ENCODE measurements at regions not wholly inside any gene's neighbourhood (a gene's known extent, or its start where the extent isn't known, plus 50 kb on each side); places are given as distances from the start of the nearest gene placed in this dataset.

GRCh38 chr1:83114136-83114834, 884.6 kb downstream of the TTLL7 start:
- no peak for ATAC-seq
- TF ChIP-seq POLR2A (IDR thresholded peaks at IDR 0.05), result no peak
- no peak for TF ChIP-seq CTCF (IDR thresholded peaks at IDR 0.05)

GRCh38 chr1:83113652-83114051, 885.3 kb downstream of the TTLL7 start:
- H3K4me3 ChIP-seq, result no peak overlapping the region
- H3K27ac ChIP-seq, result no peak overlapping the region
- no peaks in the 10 kb centered on the region for H3K27me3 ChIP-seq
- DNase-seq, result no peak
- intact Hi-C loops (cut with DNase I), result no loop called here
- no peaks in the 10 kb centered on the region for H3K4me1 ChIP-seq
- H3K9me3 ChIP-seq, result no peaks in the 10 kb centered on the region
- ATAC-seq, result no peak
- 48 to 65% (median 59%) methylated on average over 2 of the region's 2 CpGs for WGBS, 4 donors
- H3K36me3 ChIP-seq, result no peaks in the 10 kb centered on the region
- TF ChIP-seq POLR2A (IDR thresholded peaks at IDR 0.05) (no peak), CTCF (IDR thresholded peaks at IDR 0.05) (no peak)

More at GRCh38 chr1:83114136-83114834, 884.6 kb downstream of the TTLL7 start:
- Histone ChIP-seq H3K36me3 (no peaks in the 10 kb centered on the region), H3K27ac (no peak overlapping the region), H3K4me1 (no peaks in the 10 kb centered on the region), H3K9me3 (no peaks in the 10 kb centered on the region), H3K4me3 (no peak overlapping the region), H3K27me3 (no peaks in the 10 kb centered on the region)
- WGBS, 4 donors, result 94 to 99% (median 96%) methylated on average over 2 of the region's 2 CpGs
- DNase-seq, result no peak
- intact Hi-C loops (cut with DNase I), result no loop called here

- intact Hi-C loops (cut with DNase I), result no loop called here
- H3K36me3 ChIP-seq, result no peaks in the 10 kb centered on the region
- WGBS, 4 donors, result 95 to 97% (median 96%) methylated on average over 3 of the region's 3 CpGs
- DNase-seq (no peak), ATAC-seq (no peak)
- H3K4me3 ChIP-seq, result no peak overlapping the region
- no peaks in the 10 kb centered on the region for H3K4me1 ChIP-seq
- H3K27ac ChIP-seq, result no peak overlapping the region
- no peaks in the 10 kb centered on the region for H3K9me3 ChIP-seq
- no peaks in the 10 kb centered on the region for H3K27me3 ChIP-seq
- TF ChIP-seq CTCF (IDR thresholded peaks at IDR 0.05), result no peak
- TF ChIP-seq POLR2A (IDR thresholded peaks at IDR 0.05), result no peak
Measured at GRCh38 chr1:83112248-83112885, 886.6 kb downstream of the TTLL7 start.

- DNase-seq (no peak), ATAC-seq (no peak)
- Histone ChIP-seq H3K9me3 (no peaks in the 10 kb centered on the region), H3K36me3 (no peaks in the 10 kb centered on the region), H3K4me1 (no peaks in the 10 kb centered on the region), H3K27ac (no peak overlapping the region), H3K27me3 (no peaks in the 10 kb centered on the region), H3K4me3 (no peak overlapping the region)
- WGBS, 4 donors, result 87 to 96% (median 89%) methylated on average over 2 of the region's 2 CpGs
- intact Hi-C loops (cut with DNase I), result no loop called here
- TF ChIP-seq POLR2A (IDR thresholded peaks at IDR 0.05) (no peak), CTCF (IDR thresholded peaks at IDR 0.05) (no peak)
Measured at GRCh38 chr1:83110156-83110555, 888.8 kb downstream of the TTLL7 start.
